ENCODE measurements at regions not wholly inside any gene's neighbourhood (a gene's known extent, or its start where the extent isn't known, plus 50 kb on each side); places are given as distances from the start of the nearest gene placed in this dataset.
A peak's percentile ranks its signal among the peaks of the same experiment; 100 is the strongest.

DNA sequence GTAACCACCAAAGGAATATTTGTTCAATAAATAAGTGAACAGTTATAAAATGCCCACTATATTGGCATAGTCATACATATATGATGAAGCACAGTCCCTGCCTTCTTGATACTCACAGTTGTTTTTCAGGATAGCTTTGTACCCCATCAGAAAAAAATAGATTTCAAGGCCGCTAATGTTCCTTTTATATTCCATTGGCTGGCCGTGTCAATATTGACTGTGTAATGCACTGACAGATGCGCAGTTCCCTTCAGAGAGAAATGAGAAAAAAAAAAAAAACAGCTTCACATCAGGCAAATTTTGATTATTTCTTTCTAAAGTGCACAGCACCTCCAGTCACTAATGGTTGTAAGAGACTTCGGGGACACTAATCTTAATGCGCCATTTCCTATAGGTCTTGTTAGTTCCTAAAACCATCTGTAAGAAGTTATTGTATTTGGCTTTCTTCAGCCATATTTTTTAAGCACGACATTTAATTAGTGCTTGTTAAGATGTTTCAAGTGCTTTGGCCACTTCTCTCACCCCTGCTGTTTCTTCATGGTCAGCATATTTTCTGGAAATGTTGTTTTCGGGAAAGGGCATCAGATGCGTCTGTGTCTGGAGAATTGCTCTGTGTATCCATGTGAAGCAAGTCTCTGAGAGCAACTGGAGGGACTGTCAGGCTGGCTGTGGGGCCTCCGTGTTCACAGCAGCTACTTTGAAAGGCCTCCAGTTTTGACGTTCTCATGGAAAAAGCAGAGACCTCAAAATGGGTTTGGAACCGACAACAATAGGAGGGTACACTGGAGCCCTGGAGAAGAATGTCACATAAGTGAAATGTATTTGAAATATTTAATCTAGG lies 378.3 kb downstream of the MTX2 start:
- Mint-ChIP-seq H3K27me3 (peaks cover 58% of the 10 kb centered on the region), H3K9me3 (no peaks in the 10 kb centered on the region), H3K4me1 (peaks cover 10% of the 10 kb centered on the region), H3K36me3 (no peaks in the 10 kb centered on the region), H3K4me3 (no peak overlapping the region), H3K27ac (no peak overlapping the region)
- POLR2A ChIA-PET: no interaction called here
- no peak for ATAC-seq (ENCODE audit: low read depth)
- no peak for DNase-seq

- Mint-ChIP-seq H3K9me3 (no peaks in the 10 kb centered on the region), H3K4me3 (no peak overlapping the region), H3K27ac (no peak overlapping the region), H3K4me1 (peaks cover 19% of the 10 kb centered on the region), H3K27me3 (peaks cover 46% of the 10 kb centered on the region), H3K36me3 (no peaks in the 10 kb centered on the region)
- DNase-seq: no peak
- POLR2A ChIA-PET: interaction anchor here (0.6 kb wide), 1 partner anchor 524 kb away, joined by 5 read pairs; no protein-coding TSS in a partner anchor
- no peak for ATAC-seq (ENCODE audit: low read depth)
Measured at GRCh38 chr2:176648700-176649297, 379.6 kb downstream of the MTX2 start.

GRCh38 chr2:176650104-176650837 lies 381.0 kb downstream of the MTX2 start:
- no peaks in the 10 kb centered on the region for H3K9me3 Mint-ChIP-seq
- no peaks in the 10 kb centered on the region for H3K36me3 Mint-ChIP-seq
- peaks cover 27% of the 10 kb centered on the region for H3K4me1 Mint-ChIP-seq
- H3K4me3 Mint-ChIP-seq: no peak overlapping the region
- H3K27ac Mint-ChIP-seq: no peak overlapping the region
- POLR2A ChIA-PET: no interaction called here
- DNase-seq (no peak), ATAC-seq (ENCODE audit: low read depth) (no peak)
- H3K27me3 Mint-ChIP-seq: peaks cover 32% of the 10 kb centered on the region

DNA sequence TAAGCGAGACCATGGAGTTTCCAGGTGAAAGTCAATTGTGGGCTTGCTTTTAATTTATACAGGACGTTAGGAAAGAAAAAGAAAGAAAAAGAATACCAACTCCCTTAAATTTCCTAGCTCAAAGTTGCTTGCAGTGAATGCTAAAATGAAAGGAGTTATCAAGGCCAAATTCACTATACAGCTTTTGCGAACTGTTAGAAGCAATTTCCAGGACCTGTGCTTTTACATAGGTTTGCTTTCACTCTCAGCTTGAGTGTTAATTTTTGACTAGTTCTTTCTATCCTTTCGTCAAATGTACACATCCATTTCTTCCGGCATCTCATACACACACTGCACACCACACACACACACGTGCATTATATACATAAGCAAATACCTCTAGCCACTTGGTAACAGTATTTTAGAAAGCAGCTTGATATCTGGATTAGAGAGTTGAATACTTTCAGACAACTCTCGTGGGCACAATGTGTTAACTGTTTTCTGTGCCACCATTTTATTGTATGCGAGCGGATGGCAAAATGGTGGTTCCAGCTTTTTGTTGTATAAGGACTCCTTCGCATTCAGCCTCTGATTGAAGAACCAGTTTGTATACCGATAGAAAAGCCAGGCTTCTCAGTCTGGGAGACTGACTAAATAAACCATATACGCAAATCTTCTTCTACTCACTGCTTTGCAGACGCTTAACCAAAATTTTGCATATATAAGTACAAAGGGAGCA lies 381.8 kb downstream of the MTX2 start:
- no peaks in the 10 kb centered on the region for H3K36me3 Mint-ChIP-seq
- ATAC-seq (ENCODE audit: low read depth): no peak
- no peak overlapping the region for H3K27ac Mint-ChIP-seq
- H3K27me3 Mint-ChIP-seq: peaks cover 35% of the 10 kb centered on the region
- peaks cover 27% of the 10 kb centered on the region for H3K4me1 Mint-ChIP-seq
- DNase-seq: no peak
- no peaks in the 10 kb centered on the region for H3K9me3 Mint-ChIP-seq
- POLR2A ChIA-PET: no interaction called here
- H3K4me3 Mint-ChIP-seq: no peak overlapping the region

DNA sequence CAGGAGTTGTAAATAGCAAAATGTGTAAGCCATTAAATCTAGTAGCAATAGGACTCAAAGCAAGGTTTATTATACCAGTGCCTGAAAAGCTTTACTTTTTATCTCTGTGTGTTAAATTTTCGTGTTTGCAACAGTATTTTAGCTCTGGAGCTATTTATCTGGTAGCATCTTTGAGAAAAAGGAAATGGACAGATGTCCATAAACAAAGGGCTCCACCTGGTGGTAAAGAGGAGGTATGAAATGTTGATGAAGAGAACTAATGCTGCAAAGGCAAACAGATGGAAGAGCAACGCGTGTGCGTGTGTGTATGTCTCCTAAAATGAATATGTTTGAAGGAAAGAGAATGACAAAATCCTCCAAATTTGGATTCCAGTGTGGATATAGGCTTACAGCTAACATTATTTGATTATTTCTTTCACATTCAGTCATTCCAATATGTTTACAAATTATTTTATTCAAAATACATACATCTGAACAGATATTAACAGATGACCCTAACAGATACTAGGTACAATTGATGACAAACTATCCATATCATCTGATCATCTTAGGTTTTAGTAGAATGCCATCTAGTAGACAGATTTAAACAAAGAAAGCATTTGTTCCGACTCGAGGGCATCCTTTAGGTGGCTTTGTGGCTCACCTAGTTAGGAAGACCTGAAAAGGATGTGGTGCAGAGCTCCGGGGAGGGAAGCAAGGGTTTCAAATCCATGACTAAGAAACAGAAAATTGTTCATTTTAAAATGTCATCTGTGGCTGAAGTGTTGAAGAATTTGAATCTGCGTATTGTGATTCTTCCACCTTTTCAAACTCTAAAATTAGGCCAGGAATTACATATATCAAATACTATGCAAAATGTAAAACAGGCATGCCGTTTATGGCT lies 383.3 kb downstream of the MTX2 start:
- DNase-seq (no peak), ATAC-seq (ENCODE audit: low read depth) (peak; percentile 84)
- POLR2A ChIA-PET: no interaction called here
- Mint-ChIP-seq H3K4me3 (peak overlapping the region; percentile 28), H3K4me1 (peaks cover 27% of the 10 kb centered on the region), H3K9me3 (no peaks in the 10 kb centered on the region), H3K36me3 (no peaks in the 10 kb centered on the region), H3K27me3 (peaks cover 46% of the 10 kb centered on the region), H3K27ac (no peak overlapping the region)

- H3K36me3 Mint-ChIP-seq: no peaks in the 10 kb centered on the region
- H3K9me3 Mint-ChIP-seq: no peaks in the 10 kb centered on the region
- H3K4me1 Mint-ChIP-seq: peaks cover 27% of the 10 kb centered on the region
- H3K4me3 Mint-ChIP-seq: no peak overlapping the region
- peaks cover 51% of the 10 kb centered on the region for H3K27me3 Mint-ChIP-seq
- ATAC-seq (ENCODE audit: low read depth) (peak; percentile 71), DNase-seq (no peak)
- POLR2A ChIA-PET: no interaction called here
- no peak overlapping the region for H3K27ac Mint-ChIP-seq
Measured at GRCh38 chr2:176653479-176654443, 384.5 kb downstream of the MTX2 start.

DNA sequence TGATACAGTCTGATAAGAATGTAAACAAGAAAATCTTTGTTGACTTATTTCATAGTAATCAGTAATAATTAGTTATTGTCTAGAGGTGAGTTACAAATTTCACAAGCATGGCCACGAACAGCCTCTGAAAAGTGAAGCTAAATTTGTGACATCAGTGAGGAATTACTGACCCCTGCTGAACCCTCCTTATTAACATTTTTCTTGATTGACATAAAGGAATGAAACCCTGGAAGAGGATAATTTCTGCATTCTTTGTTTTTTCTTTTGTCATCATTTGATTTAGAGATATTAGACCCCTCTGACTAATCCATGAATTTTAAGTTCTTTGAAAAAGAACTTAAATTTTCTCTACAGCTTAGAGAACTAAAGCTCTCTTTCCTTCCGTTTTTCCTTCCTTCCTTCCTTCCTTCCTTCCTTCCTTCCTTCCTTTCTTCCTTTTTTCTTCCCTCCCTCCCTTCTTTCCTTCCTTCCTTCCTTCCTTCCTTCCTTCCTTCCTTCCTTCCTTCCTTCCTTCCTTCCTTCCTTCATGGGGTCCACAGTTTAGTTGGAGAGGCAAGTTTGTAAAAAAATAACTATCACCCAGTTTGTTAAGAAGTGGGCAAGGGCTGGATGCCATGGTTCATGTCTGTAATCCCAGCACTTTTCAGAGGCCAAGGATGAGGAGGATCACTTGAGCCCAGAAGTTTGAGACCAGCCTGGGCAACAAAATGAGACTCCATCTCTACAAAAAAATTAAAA lies 387.0 kb downstream of the MTX2 start:
- Mint-ChIP-seq H3K4me1 (peaks cover 21% of the 10 kb centered on the region), H3K36me3 (no peaks in the 10 kb centered on the region), H3K27me3 (peaks cover 47% of the 10 kb centered on the region), H3K27ac (no peak overlapping the region), H3K9me3 (no peaks in the 10 kb centered on the region), H3K4me3 (no peak overlapping the region)
- DNase-seq (no peak), ATAC-seq (ENCODE audit: low read depth) (no peak)
- POLR2A ChIA-PET: interaction anchor here (0.6 kb wide), 1 partner anchor 854 kb away, joined by 3 read pairs; no protein-coding TSS in a partner anchor

DNA sequence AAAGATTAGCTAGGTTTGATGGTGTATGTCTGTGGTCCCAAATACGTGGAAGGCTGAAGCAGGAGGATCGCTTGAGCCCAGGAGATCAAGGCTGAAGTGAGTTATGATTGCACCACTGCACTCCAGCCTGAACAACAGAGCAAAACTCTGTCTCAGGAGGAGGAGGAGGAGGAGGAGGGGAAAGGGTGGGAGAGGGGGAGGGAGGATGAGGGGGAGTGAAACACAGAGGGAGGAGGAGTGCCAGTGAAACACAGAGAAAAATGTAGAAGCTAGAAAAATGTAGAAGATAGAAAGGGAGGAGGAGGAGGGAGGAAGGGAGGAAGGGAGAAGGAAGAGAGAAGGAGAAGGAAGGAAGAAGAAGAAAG lies 387.5 kb downstream of the MTX2 start:
- H3K9me3 Mint-ChIP-seq: no peaks in the 10 kb centered on the region
- H3K27me3 Mint-ChIP-seq: peaks cover 44% of the 10 kb centered on the region
- no peak overlapping the region for H3K27ac Mint-ChIP-seq
- no peaks in the 10 kb centered on the region for H3K36me3 Mint-ChIP-seq
- ATAC-seq (ENCODE audit: low read depth): no peak
- no peak for DNase-seq
- H3K4me1 Mint-ChIP-seq: peaks cover 21% of the 10 kb centered on the region
- no peak overlapping the region for H3K4me3 Mint-ChIP-seq
- POLR2A ChIA-PET: interaction anchor here (0.6 kb wide), 1 partner anchor 853 kb away, joined by 3 read pairs; no protein-coding TSS in a partner anchor

DNA sequence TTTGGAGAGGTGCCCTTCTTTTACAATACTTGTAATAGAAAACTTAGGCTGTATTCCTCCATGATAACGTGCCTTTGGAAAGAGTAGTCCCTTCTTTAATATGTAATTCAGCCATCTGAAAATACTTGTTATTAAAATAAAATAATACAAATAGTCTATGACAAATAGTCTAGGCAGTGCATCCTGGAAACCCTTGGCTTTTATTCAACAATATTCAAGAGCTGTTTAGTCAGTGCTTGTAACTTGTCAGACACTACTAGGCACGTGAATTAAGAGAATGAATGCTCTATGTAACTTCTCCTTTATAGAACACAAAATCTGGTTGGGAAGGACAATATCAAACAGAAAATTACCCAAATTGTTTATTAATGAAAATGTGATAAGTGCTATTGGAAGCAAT lies 388.2 kb downstream of the MTX2 start:
- POLR2A ChIA-PET: no interaction called here
- H3K27me3 Mint-ChIP-seq: peaks cover 42% of the 10 kb centered on the region
- no peak for DNase-seq

GRCh38 chr2:176658708-176659107 lies 389.5 kb downstream of the MTX2 start:
- Mint-ChIP-seq H3K27ac (no peak overlapping the region), H3K4me3 (no peak overlapping the region), H3K36me3 (no peaks in the 10 kb centered on the region), H3K9me3 (no peaks in the 10 kb centered on the region), H3K4me1 (peaks cover 8% of the 10 kb centered on the region), H3K27me3 (peaks cover 42% of the 10 kb centered on the region)
- ATAC-seq (ENCODE audit: low read depth): no peak
- DNase-seq: no peak
- POLR2A ChIA-PET: no interaction called here

More for the DNA sequence above, 388.2 kb downstream of the MTX2 start:
- Mint-ChIP-seq H3K9me3 (no peaks in the 10 kb centered on the region), H3K36me3 (no peaks in the 10 kb centered on the region), H3K27ac (no peak overlapping the region), H3K4me1 (peaks cover 18% of the 10 kb centered on the region), H3K4me3 (no peak overlapping the region)
- ATAC-seq (ENCODE audit: low read depth): no peak

- peaks cover 25% of the 10 kb centered on the region for H3K27me3 Mint-ChIP-seq
- ATAC-seq (ENCODE audit: low read depth): no peak
Measured at GRCh38 chr2:176662753-176663152, 393.5 kb downstream of the MTX2 start.

More at GRCh38 chr2:176662753-176663152, 393.5 kb downstream of the MTX2 start:
- no peak for DNase-seq
- H3K36me3 Mint-ChIP-seq: no peaks in the 10 kb centered on the region
- H3K27ac Mint-ChIP-seq: no peak overlapping the region
- no peaks in the 10 kb centered on the region for H3K9me3 Mint-ChIP-seq
- H3K4me3 Mint-ChIP-seq: no peak overlapping the region
- no peaks in the 10 kb centered on the region for H3K4me1 Mint-ChIP-seq
- POLR2A ChIA-PET: no interaction called here

Data from activated naive CD8-positive, alpha-beta T cell treated with anti-CD3 and anti-CD28 coated beads, Interleukin-2, amount 10 ng/mL, durations not matched to agents 7 days and 5 days (primary cell).